ENCODE measurements at regions not wholly inside any gene's neighbourhood (a gene's known extent, or its start where the extent isn't known, plus 50 kb on each side); places are given as distances from the start of the nearest gene placed in this dataset.
"Not testable (repeated sequence)": the region's sequence is repeated elsewhere in the genome, so short reads cannot be mapped to it uniquely, and the experiment has no call there.

GRCh38 chr5:57650360-57651069 is 167.9 kb upstream of the ACTBL2 start:
- TF ChIP-seq CTCF (IDR thresholded peaks at IDR 0.05), result peak in 2 of 3 experiments; percentile 9 to 43
- Histone ChIP-seq H3K27me3 (no peaks in the 10 kb centered on the region), H3K27ac (no peak overlapping the region), H3K9me3 (peaks cover 0 to 20% of the 10 kb centered on the region in 2 donors), H3K4me3 (no peak overlapping the region), H3K4me1 (no peaks in the 10 kb centered on the region), H3K36me3 (no peaks in the 10 kb centered on the region)
- intact Hi-C loops (cut with DNase I), result no loop called here
- no peak for DNase-seq (ENCODE audit: low spot score in 2 of 2)

- no peaks in the 10 kb centered on the region for H3K36me3 ChIP-seq
- H3K27ac ChIP-seq, result no peak overlapping the region
- no peak overlapping the region for H3K4me3 ChIP-seq
- no peaks in the 10 kb centered on the region for H3K27me3 ChIP-seq
- no peaks in the 10 kb centered on the region for H3K4me1 ChIP-seq
- TF ChIP-seq CTCF (IDR thresholded peaks at IDR 0.05), result no peak
- intact Hi-C loops (cut with DNase I), result no loop called here
- no peak for DNase-seq (ENCODE audit: low spot score in 2 of 2)
- peaks cover 0 to 7% of the 10 kb centered on the region in 2 donors for H3K9me3 ChIP-seq
Measured at GRCh38 chr5:57642698-57643097, 160.1 kb upstream of the ACTBL2 start.

GRCh38 chr5:57642066-57642465 is 159.5 kb upstream of the ACTBL2 start:
- intact Hi-C loops (cut with DNase I), result no loop called here
- no peaks in the 10 kb centered on the region for H3K4me1 ChIP-seq
- no peak overlapping the region for H3K27ac ChIP-seq
- no peaks in the 10 kb centered on the region for H3K27me3 ChIP-seq
- TF ChIP-seq CTCF (IDR thresholded peaks at IDR 0.05), result no peak
- DNase-seq (ENCODE audit: low spot score in 2 of 2), result no peak
- H3K9me3 ChIP-seq, result peaks cover 0 to under 1% of the 10 kb centered on the region in 2 donors
- no peak overlapping the region for H3K4me3 ChIP-seq
- no peaks in the 10 kb centered on the region for H3K36me3 ChIP-seq

GRCh38 chr5:57635146-57635777 is 152.7 kb upstream of the ACTBL2 start:
- TF ChIP-seq CTCF (IDR thresholded peaks at IDR 0.05), result no peak
- H3K4me3 ChIP-seq, result no peak overlapping the region
- H3K27ac ChIP-seq, result no peak overlapping the region
- H3K36me3 ChIP-seq, result no peaks in the 10 kb centered on the region
- intact Hi-C loops (cut with DNase I), result no loop called here
- DNase-seq (ENCODE audit: low spot score in 2 of 2), result no peak
- H3K9me3 ChIP-seq, result no peaks in the 10 kb centered on the region
- no peaks in the 10 kb centered on the region for H3K4me1 ChIP-seq
- no peaks in the 10 kb centered on the region for H3K27me3 ChIP-seq

GRCh38 chr5:57632937-57633336 is 150.3 kb upstream of the ACTBL2 start:
- no peak for TF ChIP-seq CTCF (IDR thresholded peaks at IDR 0.05)
- Histone ChIP-seq H3K4me1 (no peaks in the 10 kb centered on the region), H3K27ac (no peak overlapping the region), H3K36me3 (no peaks in the 10 kb centered on the region), H3K4me3 (no peak overlapping the region), H3K27me3 (no peaks in the 10 kb centered on the region), H3K9me3 (no peaks in the 10 kb centered on the region)
- intact Hi-C loops (cut with DNase I), result no loop called here
- no peak for DNase-seq (ENCODE audit: low spot score in 2 of 2)

- intact Hi-C loops (cut with DNase I); H3K36me3 ChIP-seq; H3K27me3 ChIP-seq; H3K9me3 ChIP-seq; H3K27ac ChIP-seq; H3K4me1 ChIP-seq; DNase-seq (ENCODE audit: low spot score in 2 of 2); H3K4me3 ChIP-seq: not testable (repeated sequence)
Measured at GRCh38 chr5:57631139-57631538, 148.5 kb upstream of the ACTBL2 start.
